ENCODE measurements at regions not wholly inside any gene's neighbourhood (a gene's known extent, or its start where the extent isn't known, plus 50 kb on each side); places are given as distances from the start of the nearest gene placed in this dataset.
A peak's percentile ranks its signal among the peaks of the same experiment; 100 is the strongest.

DNA sequence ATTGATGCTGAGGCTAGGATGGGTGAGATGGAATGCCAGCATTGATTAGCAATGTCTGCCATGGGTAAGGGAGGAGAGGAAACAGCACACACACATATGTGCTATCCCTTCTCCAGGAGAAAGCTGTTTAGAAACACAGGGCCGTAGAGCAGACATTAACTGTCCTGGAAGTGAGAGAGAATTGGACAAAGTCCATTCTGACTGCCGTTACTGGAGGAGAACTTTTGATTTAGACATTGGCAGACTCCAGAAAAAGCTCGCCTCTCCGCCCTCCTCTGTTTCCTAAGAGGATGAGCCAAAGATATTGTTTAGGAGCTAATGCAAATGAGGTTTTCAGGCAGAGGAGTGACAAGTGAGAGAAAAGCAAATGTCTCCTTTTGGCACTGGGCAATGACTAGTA, 237.0 kb downstream of the HAPSTR1 start:
- Histone ChIP-seq H3K9me1 (ENCODE audit: control insufficient read depth, insufficient read depth, low read length) (no peaks in the 10 kb centered on the region), H3K4me2 (ENCODE audit: insufficient read depth, low read length) (no peak overlapping the region), H3K79me2 (ENCODE audit: control insufficient read depth, insufficient read depth, low read length) (no peaks in the 10 kb centered on the region), H3K27ac (ENCODE audit: extremely low read depth, low read depth, low read length) (no peak overlapping the region), H2AFZ (ENCODE audit: low read depth, low read length) (no peak overlapping the region), H3K27me3 (ENCODE audit: control insufficient read depth in 2 of 2, insufficient read depth in 2 of 2, low read length in 2 of 2) (no peaks in the 10 kb centered on the region), H3K9me3 (replicated peaks; ENCODE audit: control insufficient read depth, insufficient read depth, low read depth, low read length) (no peaks in the 10 kb centered on the region), H4K20me1 (replicated peaks; ENCODE audit: control insufficient read depth, insufficient read depth, low read length) (no peaks in the 10 kb centered on the region), H3K4me1 (replicated peaks in 1 of 2; ENCODE audit: control insufficient read depth in 2 of 2, insufficient read depth in 2 of 2, low read length in 2 of 2) (no peaks in the 10 kb centered on the region), H3K36me3 (ENCODE audit: control insufficient read depth, insufficient read depth, low read length) (no peaks in the 10 kb centered on the region), H3K9ac (ENCODE audit: insufficient read depth in 1 of 2, low read depth in 2 of 2, low read length in 2 of 2) (no peak overlapping the region), H3K4me3 (no peak overlapping the region)
- ATAC-seq (no peak), DNase-seq (ENCODE audit: extremely low read depth in 1 of 4, low spot score in 3 of 4) (no peak), FAIRE-seq (peak; percentile 58)
- ChIA-PET CTCF (ENCODE audit: low intra/inter-chr PET ratio) (no interaction called here), POLR2A (interaction anchor here (0.5 kb wide), 1 partner anchor 174 kb away, joined by 3 read pairs; no protein-coding TSS in a partner anchor)
- no TSS peak for BruUV-seq (replicated peaks)
- intact Hi-C loops (cut with micrococcal nuclease): no loop called here
- 0% methylated on average over 4 of the region's 4 CpGs for WGBS (ENCODE audit: insufficient coverage, low coverage, missing lambda C conversion rate)
- in situ Hi-C loops (cut with MboI): no loop called here
- TF ChIP-seq, protein P1, sequence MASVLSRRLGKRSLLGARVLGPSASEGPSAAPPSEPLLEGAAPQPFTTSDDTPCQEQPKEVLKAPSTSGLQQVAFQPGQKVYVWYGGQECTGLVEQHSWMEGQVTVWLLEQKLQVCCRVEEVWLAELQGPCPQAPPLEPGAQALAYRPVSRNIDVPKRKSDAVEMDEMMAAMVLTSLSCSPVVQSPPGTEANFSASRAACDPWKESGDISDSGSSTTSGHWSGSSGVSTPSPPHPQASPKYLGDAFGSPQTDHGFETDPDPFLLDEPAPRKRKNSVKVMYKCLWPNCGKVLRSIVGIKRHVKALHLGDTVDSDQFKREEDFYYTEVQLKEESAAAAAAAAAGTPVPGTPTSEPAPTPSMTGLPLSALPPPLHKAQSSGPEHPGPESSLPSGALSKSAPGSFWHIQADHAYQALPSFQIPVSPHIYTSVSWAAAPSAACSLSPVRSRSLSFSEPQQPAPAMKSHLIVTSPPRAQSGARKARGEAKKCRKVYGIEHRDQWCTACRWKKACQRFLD (CRISPR knock-in tag; IDR thresholded peaks at IDR 0.05): no peak
- TF ChIP-seq POLR2AphosphoS2 (IDR thresholded peaks at IDR 0.05; ENCODE audit: low read length) (no peak), FOS (IDR thresholded peaks at IDR 0.05; ENCODE audit: extremely low read depth, insufficient read length) (no peak), MXI1 (IDR thresholded peaks at IDR 0.05; ENCODE audit: low read depth, low read length) (no peak), HNRNPLL (IDR thresholded peaks at IDR 0.05; ENCODE audit: low read depth, low read length, poor library complexity, severe bottlenecking) (no peak), ZNF263 (CRISPR knock-in tag; IDR thresholded peaks at IDR 0.05; ENCODE audit: borderline replicate concordance) (no peak), MED1 (CRISPR knock-in tag; IDR thresholded peaks at IDR 0.05; ENCODE audit: borderline replicate concordance) (no peak), TCF7 (IDR thresholded peaks at IDR 0.05; ENCODE audit: borderline replicate concordance) (no peak), MTA3 (IDR thresholded peaks at IDR 0.05; ENCODE audit: borderline replicate concordance) (no peak), MAZ (CRISPR knock-in tag; conservative IDR thresholded peaks at IDR 0.05 in 1 of 2, IDR thresholded peaks at IDR 0.05 in 1 of 2) (no peak), YY1 (IDR thresholded peaks at IDR 0.05; ENCODE audit: borderline replicate concordance in 1 of 3, control insufficient read depth in 1 of 3, extremely low read depth in 1 of 3, insufficient read depth in 3 of 3, insufficient read length in 1 of 3, insufficient replicate concordance in 2 of 3, low read depth in 1 of 3, low read length in 2 of 3) (no peak), HNRNPH1 (optimal IDR thresholded peaks at IDR 0.05; ENCODE audit: low read depth, low read length) (no peak), JUN (IDR thresholded peaks at IDR 0.05; ENCODE audit: borderline replicate concordance, low read depth, low read length) (no peak), JUN (CRISPR knock-in tag; IDR thresholded peaks at IDR 0.05; ENCODE audit: borderline replicate concordance) (no peak), SP2 (IDR thresholded peaks at IDR 0.05; ENCODE audit: extremely low read depth, low read depth, low read length, poor library complexity, severe bottlenecking) (no peak), PPARD (CRISPR knock-in tag; IDR thresholded peaks at IDR 0.05) (no peak), LARP7 (IDR thresholded peaks at IDR 0.05) (no peak), RFX7 (CRISPR knock-in tag; IDR thresholded peaks at IDR 0.05) (no peak), PTBP1 (IDR thresholded peaks at IDR 0.05; ENCODE audit: low read depth, low read length) (no peak)
- TF ChIP-seq, protein P2, sequence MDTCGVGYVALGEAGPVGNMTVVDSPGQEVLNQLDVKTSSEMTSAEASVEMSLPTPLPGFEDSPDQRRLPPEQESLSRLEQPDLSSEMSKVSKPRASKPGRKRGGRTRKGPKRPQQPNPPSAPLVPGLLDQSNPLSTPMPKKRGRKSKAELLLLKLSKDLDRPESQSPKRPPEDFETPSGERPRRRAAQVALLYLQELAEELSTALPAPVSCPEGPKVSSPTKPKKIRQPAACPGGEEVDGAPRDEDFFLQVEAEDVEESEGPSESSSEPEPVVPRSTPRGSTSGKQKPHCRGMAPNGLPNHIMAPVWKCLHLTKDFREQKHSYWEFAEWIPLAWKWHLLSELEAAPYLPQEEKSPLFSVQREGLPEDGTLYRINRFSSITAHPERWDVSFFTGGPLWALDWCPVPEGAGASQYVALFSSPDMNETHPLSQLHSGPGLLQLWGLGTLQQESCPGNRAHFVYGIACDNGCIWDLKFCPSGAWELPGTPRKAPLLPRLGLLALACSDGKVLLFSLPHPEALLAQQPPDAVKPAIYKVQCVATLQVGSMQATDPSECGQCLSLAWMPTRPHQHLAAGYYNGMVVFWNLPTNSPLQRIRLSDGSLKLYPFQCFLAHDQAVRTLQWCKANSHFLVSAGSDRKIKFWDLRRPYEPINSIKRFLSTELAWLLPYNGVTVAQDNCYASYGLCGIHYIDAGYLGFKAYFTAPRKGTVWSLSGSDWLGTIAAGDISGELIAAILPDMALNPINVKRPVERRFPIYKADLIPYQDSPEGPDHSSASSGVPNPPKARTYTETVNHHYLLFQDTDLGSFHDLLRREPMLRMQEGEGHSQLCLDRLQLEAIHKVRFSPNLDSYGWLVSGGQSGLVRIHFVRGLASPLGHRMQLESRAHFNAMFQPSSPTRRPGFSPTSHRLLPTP (IDR thresholded peaks at IDR 0.05; ENCODE audit: borderline replicate concordance, extremely low read depth, insufficient read length): no peak
